ENCODE measurements at regions not wholly inside any gene's neighbourhood (a gene's known extent, or its start where the extent isn't known, plus 50 kb on each side); places are given as distances from the start of the nearest gene placed in this dataset.

- H3K23ac ChIP-seq (ENCODE audit: low read length in 2 of 2): no peak overlapping the region
- H2AK5ac ChIP-seq (ENCODE audit: low read length, severe bottlenecking): no peak overlapping the region
- H3K9me3 ChIP-seq (ENCODE audit: control insufficient read depth, low read length): peaks cover 8% of the 10 kb centered on the region
- H2AFZ ChIP-seq (ENCODE audit: low read depth, low read length): no peak overlapping the region
- no peak overlapping the region for H2BK5ac ChIP-seq (ENCODE audit: low read depth, low read length, poor library complexity, severe bottlenecking)
- no peak overlapping the region for H2BK12ac ChIP-seq (ENCODE audit: low read length in 2 of 2)
- H2BK15ac ChIP-seq (ENCODE audit: low read depth, poor library complexity, severe bottlenecking): no peak overlapping the region
- H3K9ac ChIP-seq (ENCODE audit: low read length): peak overlapping the region; percentile 79
- no peaks in the 10 kb centered on the region for H3K79me1 ChIP-seq (replicated peaks; ENCODE audit: low read length, poor library complexity, severe bottlenecking)
- H3K4me1 ChIP-seq (ENCODE audit: control insufficient read depth, insufficient read depth, low read depth, low read length): no peaks in the 10 kb centered on the region
- H3K27ac ChIP-seq (ENCODE audit: low read length, poor library complexity, severe bottlenecking): no peak overlapping the region
- no peak overlapping the region for H4K91ac ChIP-seq (ENCODE audit: low read length)
- DNase-seq: peak; percentile 73
- no peaks in the 10 kb centered on the region for H3K36me3 ChIP-seq (ENCODE audit: control insufficient read depth in 1 of 2, insufficient read depth in 2 of 2, low read depth in 1 of 2, low read length in 2 of 2)
- no peak overlapping the region for H2BK120ac ChIP-seq (ENCODE audit: low read depth, low read length)
- 71% methylated on average over 2 of the region's 2 CpGs for WGBS
- H3K18ac ChIP-seq (ENCODE audit: low read depth in 1 of 2, low read length in 2 of 2): no peak overlapping the region
- no peak overlapping the region for H3K4ac ChIP-seq (ENCODE audit: low read depth in 1 of 2, low read length in 2 of 2)
- H3K27me3 ChIP-seq (ENCODE audit: control insufficient read depth in 1 of 2, insufficient read depth in 1 of 2, low read length in 2 of 2): no peaks in the 10 kb centered on the region
- no peak overlapping the region for H3K4me2 ChIP-seq (ENCODE audit: low read length, poor library complexity, severe bottlenecking)
- no peak overlapping the region for H3K4me3 ChIP-seq (ENCODE audit: insufficient read depth in 1 of 2, low read depth in 1 of 2, low read length in 2 of 2)
- no peak overlapping the region for H3K14ac ChIP-seq (ENCODE audit: low read length in 2 of 2)
- no peak overlapping the region for H4K8ac ChIP-seq (ENCODE audit: low read length)
Observed at GRCh38 chr12:89183985-89184435, 168.3 kb downstream of the DUSP6 start.

- Histone ChIP-seq H3K4me2 (ENCODE audit: low read length, poor library complexity, severe bottlenecking) (no peak overlapping the region), H3K27ac (ENCODE audit: low read length, poor library complexity, severe bottlenecking) (no peak overlapping the region), H3K18ac (ENCODE audit: low read depth in 1 of 2, low read length in 2 of 2) (no peak overlapping the region), H3K9ac (ENCODE audit: low read length) (peak overlapping the region; percentile 68), H3K9me3 (ENCODE audit: control insufficient read depth, low read length) (no peaks in the 10 kb centered on the region), H2AK5ac (ENCODE audit: low read length, severe bottlenecking) (no peak overlapping the region), H4K8ac (ENCODE audit: low read length) (no peak overlapping the region), H2BK12ac (ENCODE audit: low read length in 2 of 2) (no peak overlapping the region), H3K27me3 (ENCODE audit: control insufficient read depth in 1 of 2, insufficient read depth in 1 of 2, low read length in 2 of 2) (no peaks in the 10 kb centered on the region), H3K79me1 (replicated peaks; ENCODE audit: low read length, poor library complexity, severe bottlenecking) (no peaks in the 10 kb centered on the region), H4K91ac (ENCODE audit: low read length) (no peak overlapping the region), H3K36me3 (ENCODE audit: control insufficient read depth in 1 of 2, insufficient read depth in 2 of 2, low read depth in 1 of 2, low read length in 2 of 2) (no peaks in the 10 kb centered on the region), H3K4me1 (ENCODE audit: control insufficient read depth, insufficient read depth, low read depth, low read length) (no peaks in the 10 kb centered on the region), H2BK120ac (ENCODE audit: low read depth, low read length) (no peak overlapping the region), H3K23ac (ENCODE audit: low read length in 2 of 2) (no peak overlapping the region), H2BK15ac (ENCODE audit: low read depth, poor library complexity, severe bottlenecking) (no peak overlapping the region), H3K4me3 (ENCODE audit: insufficient read depth in 1 of 2, low read depth in 1 of 2, low read length in 2 of 2) (no peak overlapping the region), H3K14ac (ENCODE audit: low read length in 2 of 2) (no peak overlapping the region), H2BK5ac (ENCODE audit: low read depth, low read length, poor library complexity, severe bottlenecking) (no peak overlapping the region), H2AFZ (ENCODE audit: low read depth, low read length) (no peak overlapping the region), H3K4ac (ENCODE audit: low read depth in 1 of 2, low read length in 2 of 2) (no peak overlapping the region)
- WGBS: 38% methylated on average over 1 of the region's 2 CpGs
- DNase-seq: peak; percentile 63
Observed at GRCh38 chr12:89181271-89181920, 170.9 kb downstream of the DUSP6 start.

GRCh38 chr12:89180496-89180895 is 171.8 kb downstream of the DUSP6 start:
- Histone ChIP-seq H4K91ac (ENCODE audit: low read length) (no peak overlapping the region), H3K9me3 (ENCODE audit: control insufficient read depth, low read length) (no peaks in the 10 kb centered on the region), H2BK120ac (ENCODE audit: low read depth, low read length) (no peak overlapping the region), H4K8ac (ENCODE audit: low read length) (no peak overlapping the region), H2AFZ (ENCODE audit: low read depth, low read length) (no peak overlapping the region), H3K9ac (ENCODE audit: low read length) (peak overlapping the region; percentile 68), H2BK12ac (ENCODE audit: low read length in 2 of 2) (no peak overlapping the region), H3K18ac (ENCODE audit: low read depth in 1 of 2, low read length in 2 of 2) (no peak overlapping the region), H3K27me3 (ENCODE audit: control insufficient read depth in 1 of 2, insufficient read depth in 1 of 2, low read length in 2 of 2) (no peaks in the 10 kb centered on the region), H3K4me2 (ENCODE audit: low read length, poor library complexity, severe bottlenecking) (no peak overlapping the region), H3K4me1 (ENCODE audit: control insufficient read depth, insufficient read depth, low read depth, low read length) (no peaks in the 10 kb centered on the region), H3K27ac (ENCODE audit: low read length, poor library complexity, severe bottlenecking) (no peak overlapping the region), H3K4ac (ENCODE audit: low read depth in 1 of 2, low read length in 2 of 2) (no peak overlapping the region), H2AK5ac (ENCODE audit: low read length, severe bottlenecking) (no peak overlapping the region), H3K14ac (ENCODE audit: low read length in 2 of 2) (no peak overlapping the region), H3K36me3 (ENCODE audit: control insufficient read depth in 1 of 2, insufficient read depth in 2 of 2, low read depth in 1 of 2, low read length in 2 of 2) (no peaks in the 10 kb centered on the region), H2BK5ac (ENCODE audit: low read depth, low read length, poor library complexity, severe bottlenecking) (no peak overlapping the region), H2BK15ac (ENCODE audit: low read depth, poor library complexity, severe bottlenecking) (no peak overlapping the region), H3K23ac (ENCODE audit: low read length in 2 of 2) (no peak overlapping the region), H3K79me1 (replicated peaks; ENCODE audit: low read length, poor library complexity, severe bottlenecking) (no peaks in the 10 kb centered on the region), H3K4me3 (ENCODE audit: insufficient read depth in 1 of 2, low read depth in 1 of 2, low read length in 2 of 2) (peak overlapping the region in 1 of 2 experiments; percentile 4)
- 100% methylated on average over 1 of the region's 2 CpGs for WGBS
- DNase-seq: no peak

- H3K4me1 ChIP-seq (ENCODE audit: control insufficient read depth, insufficient read depth, low read depth, low read length): no peaks in the 10 kb centered on the region
- H4K91ac ChIP-seq (ENCODE audit: low read length): no peak overlapping the region
- H3K4me3 ChIP-seq (ENCODE audit: insufficient read depth in 1 of 2, low read depth in 1 of 2, low read length in 2 of 2): no peak overlapping the region
- H3K36me3 ChIP-seq (ENCODE audit: control insufficient read depth in 1 of 2, insufficient read depth in 2 of 2, low read depth in 1 of 2, low read length in 2 of 2): no peaks in the 10 kb centered on the region
- no peak overlapping the region for H3K14ac ChIP-seq (ENCODE audit: low read length in 2 of 2)
- H2BK5ac ChIP-seq (ENCODE audit: low read depth, low read length, poor library complexity, severe bottlenecking): no peak overlapping the region
- H3K4ac ChIP-seq (ENCODE audit: low read depth in 1 of 2, low read length in 2 of 2): no peak overlapping the region
- H3K79me1 ChIP-seq (replicated peaks; ENCODE audit: low read length, poor library complexity, severe bottlenecking): no peaks in the 10 kb centered on the region
- H4K8ac ChIP-seq (ENCODE audit: low read length): no peak overlapping the region
- no peaks in the 10 kb centered on the region for H3K9me3 ChIP-seq (ENCODE audit: control insufficient read depth, low read length)
- no peak overlapping the region for H3K18ac ChIP-seq (ENCODE audit: low read depth in 1 of 2, low read length in 2 of 2)
- peak overlapping the region; percentile 68 for H3K9ac ChIP-seq (ENCODE audit: low read length)
- H2AFZ ChIP-seq (ENCODE audit: low read depth, low read length): no peak overlapping the region
- no peak overlapping the region for H3K27ac ChIP-seq (ENCODE audit: low read length, poor library complexity, severe bottlenecking)
- no peak overlapping the region for H2AK5ac ChIP-seq (ENCODE audit: low read length, severe bottlenecking)
- no peak overlapping the region for H2BK120ac ChIP-seq (ENCODE audit: low read depth, low read length)
- H3K23ac ChIP-seq (ENCODE audit: low read length in 2 of 2): no peak overlapping the region
- no peak overlapping the region for H2BK15ac ChIP-seq (ENCODE audit: low read depth, poor library complexity, severe bottlenecking)
- no peaks in the 10 kb centered on the region for H3K27me3 ChIP-seq (ENCODE audit: control insufficient read depth in 1 of 2, insufficient read depth in 1 of 2, low read length in 2 of 2)
- H2BK12ac ChIP-seq (ENCODE audit: low read length in 2 of 2): no peak overlapping the region
- no peak overlapping the region for H3K4me2 ChIP-seq (ENCODE audit: low read length, poor library complexity, severe bottlenecking)
- 53% methylated on average over 1 of the region's 1 CpG for WGBS
- DNase-seq: peak; percentile 51
Observed at GRCh38 chr12:89179983-89180382, 172.3 kb downstream of the DUSP6 start.
